Activated CD4-positive, alpha-beta T cell treated with anti-CD3 and anti-CD28 coated beads, Interleukin-2, amount 10 ng/mL, durations not matched to agents 24 days and 14 days (primary cell): ENCODE measurements at regions not wholly inside any gene's neighbourhood (a gene's known extent, or its start where the extent isn't known, plus 50 kb on each side); places are given as distances from the start of the nearest gene placed in this dataset.

Experiments
- DNase-seq: peaks from one replicate; pipeline ENCODE4 v3.0.0; 2022
- H3K27ac Mint-ChIP-seq: one replicate; pipeline ENCODE4 v1.8.0; 2022; ENCODE audit warnings: mild to moderate bottlenecking, mixed read lengths
- H3K27me3 Mint-ChIP-seq: one replicate; pipeline ENCODE4 v1.8.0; 2022; ENCODE audit warnings: mixed read lengths
- H3K36me3 Mint-ChIP-seq: one replicate; pipeline ENCODE4 v1.8.0; 2022; ENCODE audit warnings: low read depth, mild to moderate bottlenecking, mixed read lengths
- H3K4me1 Mint-ChIP-seq: one replicate; pipeline ENCODE4 v1.8.0; 2021; ENCODE audit warnings: mixed read lengths
- H3K4me3 Mint-ChIP-seq: one replicate; pipeline ENCODE4 v1.8.0; 2022; ENCODE audit warnings: mild to moderate bottlenecking, moderate library complexity, mixed read lengths
- H3K9me3 Mint-ChIP-seq: one replicate; pipeline ENCODE4 v1.8.0; 2021; ENCODE audit warnings: mixed read lengths
- intact Hi-C: fragments of 100-400 bp; cut with micrococcal nuclease; formaldehyde crosslinking; loops from one replicate; pipeline ENCODE4 v1.15.1; 2023

DNA sequence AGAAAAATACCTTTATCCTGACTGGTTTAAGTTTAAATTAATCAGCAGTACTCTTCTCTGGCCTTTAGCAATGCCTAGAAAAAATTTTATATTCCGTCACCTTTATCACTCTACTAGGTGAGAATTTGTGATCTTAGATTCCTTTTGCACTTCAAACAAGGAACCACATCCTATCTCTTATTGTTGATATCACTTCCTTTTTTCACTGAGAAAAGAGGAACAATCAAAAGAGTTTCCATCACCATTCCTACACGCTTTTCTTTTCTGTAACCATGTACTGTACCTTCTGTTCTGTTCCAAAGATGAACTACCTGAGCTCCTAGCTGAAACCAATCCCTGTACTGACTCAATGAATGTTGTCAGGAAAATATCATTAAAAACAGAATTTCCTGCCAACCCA, 1379.0 kb upstream of the MIR17HG start:
- H3K27ac Mint-ChIP-seq = no peak overlapping the region
- H3K4me1 Mint-ChIP-seq = no peaks in the 10 kb centered on the region
- no peak overlapping the region for H3K4me3 Mint-ChIP-seq
- H3K27me3 Mint-ChIP-seq = no peaks in the 10 kb centered on the region
- no peaks in the 10 kb centered on the region for H3K36me3 Mint-ChIP-seq
- DNase-seq = no peak
- intact Hi-C loops = no loop called here
- H3K9me3 Mint-ChIP-seq = no peaks in the 10 kb centered on the region

DNA sequence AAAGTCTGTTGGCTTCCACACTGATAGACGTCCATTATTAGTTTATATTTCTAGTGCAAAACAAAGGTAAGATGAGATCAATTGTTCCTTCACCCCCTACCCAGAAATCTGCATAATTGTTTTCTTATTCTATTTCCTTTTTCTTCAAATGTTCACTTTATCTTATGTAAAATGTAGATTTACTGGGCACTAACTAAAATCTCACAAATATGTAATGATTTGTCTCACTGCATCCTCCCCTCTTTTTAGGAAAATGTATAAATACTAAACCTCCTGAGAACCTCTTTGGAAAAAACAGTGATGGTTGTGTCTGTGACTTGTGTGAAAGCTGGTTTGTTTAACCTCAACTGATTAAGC, 1377.2 kb upstream of the MIR17HG start:
- Mint-ChIP-seq H3K4me3 (no peak overlapping the region), H3K27me3 (no peaks in the 10 kb centered on the region), H3K36me3 (no peaks in the 10 kb centered on the region), H3K9me3 (no peaks in the 10 kb centered on the region), H3K27ac (no peak overlapping the region), H3K4me1 (no peaks in the 10 kb centered on the region)
- DNase-seq = no peak
- intact Hi-C loops = no loop called here

DNA sequence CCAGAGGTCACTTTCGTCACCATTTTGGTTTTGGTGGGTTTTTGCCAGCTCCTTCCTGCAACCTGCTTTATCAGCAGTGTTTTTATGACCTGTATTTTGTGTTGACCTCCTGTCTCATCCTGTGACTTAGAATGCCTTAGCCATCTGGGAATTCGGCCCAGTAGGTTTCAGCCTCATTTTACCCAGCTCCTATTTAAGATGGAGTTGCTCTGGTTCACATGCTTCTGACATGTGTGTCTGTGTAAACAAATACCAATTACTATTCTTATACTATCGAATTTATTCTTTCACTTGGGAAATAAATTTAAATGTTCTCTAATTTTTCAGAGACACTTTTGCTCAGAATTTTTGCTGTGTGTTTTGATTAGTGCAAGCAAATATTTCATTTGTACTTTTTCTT, 1370.3 kb upstream of the MIR17HG start:
- no peak overlapping the region for H3K4me3 Mint-ChIP-seq
- DNase-seq = no peak
- H3K27ac Mint-ChIP-seq = no peak overlapping the region
- no peaks in the 10 kb centered on the region for H3K27me3 Mint-ChIP-seq
- no peaks in the 10 kb centered on the region for H3K36me3 Mint-ChIP-seq
- intact Hi-C loops = no loop called here
- no peaks in the 10 kb centered on the region for H3K4me1 Mint-ChIP-seq
- no peaks in the 10 kb centered on the region for H3K9me3 Mint-ChIP-seq

DNA sequence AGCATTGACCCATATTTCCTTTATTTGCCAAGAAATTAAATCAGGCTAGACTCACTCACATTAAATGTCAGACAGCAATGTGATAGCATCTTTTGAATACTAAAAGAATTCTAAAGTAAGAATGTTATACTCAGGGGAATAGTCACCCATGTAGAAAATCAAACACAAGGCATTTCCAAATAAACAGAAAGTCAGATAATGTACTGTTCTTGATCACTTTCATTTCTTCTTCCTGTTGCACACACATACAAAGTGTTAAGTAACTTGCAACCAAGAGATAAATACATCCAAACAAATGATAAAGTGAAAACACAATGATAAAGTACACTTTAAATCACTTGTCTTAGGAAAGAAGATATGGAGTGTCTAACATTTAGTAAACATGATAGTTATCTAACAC, 1366.6 kb upstream of the MIR17HG start:
- H3K4me1 Mint-ChIP-seq = no peaks in the 10 kb centered on the region
- intact Hi-C loops = no loop called here
- H3K9me3 Mint-ChIP-seq = no peaks in the 10 kb centered on the region
- no peak overlapping the region for H3K4me3 Mint-ChIP-seq
- H3K36me3 Mint-ChIP-seq = no peaks in the 10 kb centered on the region
- no peak for DNase-seq
- no peak overlapping the region for H3K27ac Mint-ChIP-seq
- no peaks in the 10 kb centered on the region for H3K27me3 Mint-ChIP-seq

DNA sequence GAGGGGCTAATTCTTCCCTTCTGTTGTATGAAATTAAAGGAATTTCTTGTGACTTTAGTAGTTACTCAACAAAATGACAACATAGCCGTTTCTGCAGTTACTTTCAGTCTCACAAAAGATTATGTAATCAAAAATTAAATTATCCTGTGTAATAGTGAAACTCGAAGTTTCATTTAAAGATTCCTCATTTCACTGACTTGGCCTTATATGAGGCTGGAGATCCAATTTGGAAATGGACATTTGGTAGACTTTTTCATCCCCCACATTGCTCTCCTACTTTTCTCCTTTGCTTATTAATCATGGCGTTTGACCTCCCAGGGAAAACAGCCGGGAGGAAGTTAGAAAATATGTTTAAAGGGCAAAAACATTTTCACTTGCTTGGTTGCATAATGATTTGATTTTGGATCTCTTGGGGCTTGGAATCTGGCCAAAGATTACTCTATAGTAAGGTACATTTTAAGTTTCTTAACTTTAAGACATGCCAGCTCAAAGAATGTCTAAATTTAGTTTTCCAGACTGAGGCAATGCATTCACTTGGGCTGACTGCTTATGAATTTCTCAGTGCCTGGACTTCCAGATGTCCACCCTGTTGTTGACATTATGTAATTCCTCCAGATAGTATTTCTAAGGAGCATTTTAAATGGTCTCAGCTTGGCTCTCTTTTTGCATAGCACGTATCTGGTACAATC, 1364.9 kb upstream of the MIR17HG start:
- no peaks in the 10 kb centered on the region for H3K27me3 Mint-ChIP-seq
- no peaks in the 10 kb centered on the region for H3K9me3 Mint-ChIP-seq
- intact Hi-C loops = no loop called here
- no peaks in the 10 kb centered on the region for H3K4me1 Mint-ChIP-seq
- no peak for DNase-seq
- no peak overlapping the region for H3K27ac Mint-ChIP-seq
- no peaks in the 10 kb centered on the region for H3K36me3 Mint-ChIP-seq
- H3K4me3 Mint-ChIP-seq = no peak overlapping the region

DNA sequence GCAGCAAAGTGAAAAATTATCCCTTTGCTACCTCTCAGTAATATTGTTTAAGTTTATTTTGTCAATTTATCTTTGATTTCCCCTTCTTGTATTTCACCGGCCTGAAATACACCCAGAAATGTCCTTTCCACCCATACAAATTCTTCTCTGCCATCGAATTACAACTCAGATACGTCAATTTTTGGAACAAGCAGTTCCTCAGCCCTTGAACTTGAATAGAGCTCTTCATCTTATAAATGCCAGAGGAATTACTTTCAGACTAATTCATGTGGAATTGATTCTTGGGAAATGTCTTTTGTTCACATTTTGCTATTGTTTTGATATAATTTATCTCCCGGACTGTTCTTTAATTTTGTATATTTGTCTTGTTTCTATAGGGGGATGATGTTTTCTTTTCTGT, 1359.3 kb upstream of the MIR17HG start:
- DNase-seq = no peak
- no peaks in the 10 kb centered on the region for H3K36me3 Mint-ChIP-seq
- H3K27ac Mint-ChIP-seq = no peak overlapping the region
- no peaks in the 10 kb centered on the region for H3K27me3 Mint-ChIP-seq
- H3K9me3 Mint-ChIP-seq = peaks cover 4% of the 10 kb centered on the region
- intact Hi-C loops = no loop called here
- H3K4me1 Mint-ChIP-seq = no peaks in the 10 kb centered on the region
- no peak overlapping the region for H3K4me3 Mint-ChIP-seq

DNA sequence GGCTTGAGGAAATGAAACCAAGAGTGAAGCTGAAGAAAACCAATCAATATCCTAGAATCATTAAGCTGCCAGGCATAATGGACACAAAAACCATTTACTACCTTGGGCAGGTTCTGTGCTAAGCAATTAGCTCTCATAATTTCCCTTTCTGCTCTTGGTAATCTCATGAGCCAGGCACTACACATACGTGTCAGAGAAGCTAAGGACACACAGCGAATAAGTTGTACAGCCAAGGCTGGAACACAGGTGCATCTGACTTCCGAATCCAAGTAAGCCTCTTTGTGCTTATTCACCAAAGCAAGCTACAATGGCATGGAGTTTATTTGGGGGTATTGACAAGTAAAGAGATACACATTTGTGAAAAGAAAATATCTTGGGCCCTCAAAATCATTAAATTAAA, 1343.9 kb upstream of the MIR17HG start:
- intact Hi-C loops = no loop called here

DNA sequence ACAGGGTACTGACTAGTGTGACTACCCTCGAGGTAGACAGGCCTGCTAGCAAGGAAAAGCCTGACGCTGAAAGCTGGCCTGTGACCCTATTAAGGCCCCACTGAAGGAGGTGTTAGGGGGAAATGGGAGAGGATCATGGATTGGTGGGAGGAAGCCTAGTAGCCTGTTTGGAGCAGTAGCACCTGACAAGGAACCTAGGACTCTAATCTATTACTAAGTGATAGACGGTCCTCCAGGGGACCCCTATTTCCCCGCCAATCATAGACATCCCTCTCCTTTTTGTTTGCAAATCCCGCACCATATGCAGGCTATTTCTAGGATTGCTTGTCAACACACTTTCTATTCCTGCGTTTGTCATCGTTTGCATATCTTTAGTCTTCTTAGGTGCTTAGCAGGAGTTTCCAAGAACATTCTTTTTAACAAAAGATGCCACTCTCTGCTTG, 1338.8 kb upstream of the MIR17HG start:
- intact Hi-C loops = no loop called here
- H3K27me3 Mint-ChIP-seq = no peaks in the 10 kb centered on the region
- H3K36me3 Mint-ChIP-seq = no peaks in the 10 kb centered on the region
- H3K4me3 Mint-ChIP-seq = no peak overlapping the region
- no peaks in the 10 kb centered on the region for H3K9me3 Mint-ChIP-seq
- H3K4me1 Mint-ChIP-seq = no peaks in the 10 kb centered on the region
- no peak for DNase-seq
- H3K27ac Mint-ChIP-seq = no peak overlapping the region

More for the DNA sequence above, 1343.9 kb upstream of the MIR17HG start:
- Mint-ChIP-seq H3K4me1 (no peaks in the 10 kb centered on the region), H3K4me3 (no peak overlapping the region), H3K36me3 (no peaks in the 10 kb centered on the region), H3K27ac (no peak overlapping the region), H3K9me3 (peaks cover 5% of the 10 kb centered on the region), H3K27me3 (no peaks in the 10 kb centered on the region)
- no peak for DNase-seq

DNA sequence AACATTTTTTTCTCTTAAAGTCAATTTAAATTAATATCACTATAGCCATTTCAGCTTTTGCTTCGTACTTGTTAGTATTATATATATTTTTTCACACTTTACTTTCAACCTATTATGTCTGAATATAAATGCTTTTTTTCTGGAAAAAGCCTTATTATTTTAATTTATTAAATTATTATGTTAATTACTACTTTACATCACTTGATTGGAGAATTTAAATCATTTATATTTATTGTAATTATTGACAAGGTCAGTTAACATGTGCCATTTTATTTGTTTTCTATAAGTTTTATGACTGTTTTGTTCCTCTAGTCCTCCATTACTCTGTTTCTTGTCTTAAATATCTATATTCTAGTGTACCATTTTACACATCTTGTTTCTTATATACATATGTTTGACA, 1333.4 kb upstream of the MIR17HG start:
- Mint-ChIP-seq H3K9me3 (no peaks in the 10 kb centered on the region), H3K27me3 (no peaks in the 10 kb centered on the region), H3K36me3 (no peaks in the 10 kb centered on the region)

DNA sequence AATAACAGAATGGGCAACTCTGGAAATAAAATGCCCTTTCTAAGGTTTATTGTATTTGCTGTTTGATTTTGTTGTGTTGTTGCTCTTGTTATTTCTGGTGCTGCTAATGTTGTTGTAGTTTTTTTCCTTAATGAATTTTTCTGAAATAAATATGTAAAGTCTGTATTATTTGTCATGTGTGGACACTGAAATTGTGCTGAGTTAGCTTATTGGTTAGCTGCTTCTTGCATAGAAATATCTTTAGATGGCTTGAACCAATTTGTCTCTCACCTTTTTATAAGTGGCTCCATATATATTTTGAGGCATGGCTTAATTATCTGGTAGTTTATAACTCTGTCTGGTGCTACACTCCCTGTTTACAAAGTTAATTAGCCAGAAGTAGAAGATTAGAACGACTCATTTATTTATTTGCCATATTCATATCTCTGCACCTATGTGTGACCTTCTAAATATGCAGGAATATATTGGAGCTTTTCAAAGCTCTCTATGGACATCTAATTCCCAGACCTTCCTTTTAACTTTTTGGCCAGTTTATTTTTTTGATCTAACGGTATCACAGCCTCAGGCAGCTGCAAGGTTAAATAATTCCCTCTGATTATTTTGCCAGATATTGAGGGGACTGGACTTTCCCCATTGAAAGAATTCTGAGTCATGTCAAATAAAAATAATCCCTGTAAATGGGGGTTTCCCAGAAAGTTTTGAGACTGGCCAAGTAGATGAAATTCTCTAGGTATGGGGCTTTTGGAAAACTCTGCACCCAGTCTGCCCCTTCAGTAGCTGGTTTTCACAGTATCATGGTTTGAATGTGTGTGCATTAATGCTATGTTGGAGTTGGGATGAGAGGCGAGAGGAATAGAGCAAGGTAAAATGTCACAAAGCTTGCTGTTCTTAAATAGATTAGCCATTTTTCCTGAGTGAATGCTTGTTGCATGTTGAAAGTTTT, 1331.7 kb upstream of the MIR17HG start:
- Mint-ChIP-seq H3K36me3 (no peaks in the 10 kb centered on the region), H3K4me3 (no peak overlapping the region)

More for the DNA sequence above, 1333.4 kb upstream of the MIR17HG start:
- Mint-ChIP-seq H3K27ac (no peak overlapping the region), H3K4me1 (no peaks in the 10 kb centered on the region), H3K4me3 (no peak overlapping the region)
- no peak for DNase-seq
- intact Hi-C loops = no loop called here

DNA sequence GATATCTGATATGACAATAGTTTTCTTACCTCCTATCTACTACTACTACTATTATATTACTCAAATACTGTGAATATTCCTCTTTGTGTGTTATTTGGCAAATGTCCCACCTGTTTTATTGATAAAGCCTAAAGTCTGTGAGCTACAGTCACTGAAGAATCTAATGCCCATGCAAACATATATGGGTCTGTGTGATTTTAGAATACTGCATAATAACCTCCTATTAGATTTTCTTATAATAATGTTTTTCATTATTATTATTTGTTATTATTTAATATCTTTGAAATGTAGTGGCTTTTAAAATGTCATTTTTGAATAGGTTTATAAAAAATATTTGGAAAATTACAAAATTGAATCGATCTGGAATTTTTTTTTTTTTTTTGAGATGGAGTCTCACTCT, 1330.8 kb upstream of the MIR17HG start:
- no peaks in the 10 kb centered on the region for H3K27me3 Mint-ChIP-seq
- no peak for DNase-seq
- intact Hi-C loops = no loop called here
- H3K4me1 Mint-ChIP-seq = no peaks in the 10 kb centered on the region
- no peaks in the 10 kb centered on the region for H3K36me3 Mint-ChIP-seq
- no peaks in the 10 kb centered on the region for H3K9me3 Mint-ChIP-seq
- no peak overlapping the region for H3K27ac Mint-ChIP-seq
- no peak overlapping the region for H3K4me3 Mint-ChIP-seq

More for the DNA sequence above, 1331.7 kb upstream of the MIR17HG start:
- H3K4me1 Mint-ChIP-seq = no peaks in the 10 kb centered on the region
- H3K27ac Mint-ChIP-seq = no peak overlapping the region
- H3K27me3 Mint-ChIP-seq = no peaks in the 10 kb centered on the region
- intact Hi-C loops = no loop called here
- H3K9me3 Mint-ChIP-seq = no peaks in the 10 kb centered on the region
- no peak for DNase-seq

DNA sequence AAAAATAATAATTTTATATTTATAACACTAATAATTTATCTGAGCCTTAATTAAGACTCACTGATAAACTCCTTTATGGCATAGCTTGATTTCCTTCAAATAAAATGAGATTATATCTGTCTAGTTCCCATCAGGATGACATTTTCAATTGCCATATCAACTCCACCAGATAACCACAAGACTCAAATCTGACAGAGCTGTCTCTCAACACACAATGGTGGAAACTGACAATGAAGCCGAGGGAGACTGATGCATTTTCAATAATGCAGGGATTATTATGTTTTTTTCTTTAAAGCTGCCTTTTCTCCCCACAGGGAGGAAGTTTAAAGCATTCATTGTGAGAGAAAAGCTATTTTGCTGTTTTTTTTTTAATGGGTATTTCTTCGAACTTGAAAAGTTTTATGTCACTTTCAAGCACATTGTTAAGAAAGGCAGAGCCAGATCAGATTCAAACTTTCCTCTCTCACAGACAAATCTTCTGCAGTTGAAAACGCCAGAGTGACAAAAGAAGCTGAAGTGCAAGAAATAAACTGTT, 1326.9 kb upstream of the MIR17HG start:
- no peaks in the 10 kb centered on the region for H3K27me3 Mint-ChIP-seq
- no peaks in the 10 kb centered on the region for H3K9me3 Mint-ChIP-seq
- DNase-seq = no peak
- intact Hi-C loops = no loop called here
- no peaks in the 10 kb centered on the region for H3K4me1 Mint-ChIP-seq
- no peaks in the 10 kb centered on the region for H3K36me3 Mint-ChIP-seq
- no peak overlapping the region for H3K27ac Mint-ChIP-seq
- no peak overlapping the region for H3K4me3 Mint-ChIP-seq

DNA sequence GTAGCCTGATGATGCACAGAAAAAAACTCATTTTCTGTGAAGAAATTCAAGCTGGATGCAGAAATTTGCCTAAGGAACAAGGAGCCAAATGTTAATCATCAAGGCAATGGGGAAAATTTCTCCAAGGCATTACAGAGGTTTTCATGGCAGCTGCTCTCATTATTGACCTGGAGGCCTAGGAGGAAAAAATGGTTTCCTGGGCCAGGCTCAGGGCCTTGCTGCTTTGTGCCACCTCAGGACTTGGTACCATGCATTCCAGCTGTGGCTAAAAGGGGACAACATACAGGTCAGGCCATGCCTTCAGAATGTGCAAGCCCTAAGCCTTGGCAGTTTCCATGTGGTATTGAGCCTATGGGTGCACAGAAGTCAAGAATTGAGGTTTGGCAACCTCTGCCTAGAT, 1320.1 kb upstream of the MIR17HG start:
- Mint-ChIP-seq H3K27ac (no peak overlapping the region), H3K4me1 (no peaks in the 10 kb centered on the region), H3K9me3 (peaks cover 6% of the 10 kb centered on the region), H3K36me3 (no peaks in the 10 kb centered on the region), H3K4me3 (no peak overlapping the region), H3K27me3 (no peaks in the 10 kb centered on the region)
- no peak for DNase-seq
- intact Hi-C loops = no loop called here

DNA sequence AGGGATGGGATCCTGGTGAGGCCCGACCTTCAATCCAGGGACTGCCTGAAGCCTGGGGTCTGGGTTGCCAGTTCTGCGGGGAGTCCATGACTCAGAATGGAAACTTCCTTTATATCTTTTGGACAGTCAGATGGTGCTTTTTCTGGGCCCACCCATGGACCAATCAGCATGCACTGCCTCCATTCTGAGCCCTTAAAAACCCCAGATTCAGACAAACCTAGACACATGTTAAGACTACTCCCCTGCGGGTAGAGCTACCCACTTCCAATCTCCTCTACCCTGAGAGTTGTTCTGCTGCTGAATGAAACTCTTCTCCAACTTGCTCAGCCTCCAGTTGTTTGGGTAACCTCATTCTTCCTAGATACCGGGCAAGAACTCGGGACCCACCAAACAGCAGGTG, 1315.2 kb upstream of the MIR17HG start:
- Mint-ChIP-seq H3K36me3 (no peaks in the 10 kb centered on the region), H3K27ac (no peak overlapping the region), H3K4me3 (no peak overlapping the region), H3K9me3 (no peaks in the 10 kb centered on the region), H3K4me1 (no peaks in the 10 kb centered on the region), H3K27me3 (no peaks in the 10 kb centered on the region)
- DNase-seq = no peak
- intact Hi-C loops = no loop called here
